ENCODE measurements at regions not wholly inside any gene's neighbourhood (a gene's known extent, or its start where the extent isn't known, plus 50 kb on each side); places are given as distances from the start of the nearest gene placed in this dataset.

- no peaks in the 10 kb centered on the region for H3K27me3 Mint-ChIP-seq (ENCODE audit: low read depth)
- no peaks in the 10 kb centered on the region for H3K36me3 Mint-ChIP-seq (ENCODE audit: low read depth)
- peaks cover 24% of the 10 kb centered on the region for H3K4me1 Mint-ChIP-seq
- no peak for TF ChIP-seq CTCF (IDR thresholded peaks at IDR 0.05; ENCODE audit: unreplicated experiment in 3 of 3)
- peak overlapping the region; percentile 84 to 92 (median 89) for H3K4me3 Mint-ChIP-seq
- H3K27ac Mint-ChIP-seq: peak overlapping the region; percentile 94 to 97 (median 94)
- H3K9me3 Mint-ChIP-seq: no peaks in the 10 kb centered on the region
These were observed 89.2 kb upstream of the ARID1B start for GRCh38 chr6:156687789-156688619.

- peaks cover 24% of the 10 kb centered on the region for H3K4me1 Mint-ChIP-seq
- no peaks in the 10 kb centered on the region for H3K27me3 Mint-ChIP-seq (ENCODE audit: low read depth)
- H3K27ac Mint-ChIP-seq: peak overlapping the region; percentile 97 to 99 (median 99)
- no peaks in the 10 kb centered on the region for H3K36me3 Mint-ChIP-seq (ENCODE audit: low read depth)
- TF ChIP-seq CTCF (IDR thresholded peaks at IDR 0.05; ENCODE audit: unreplicated experiment in 3 of 3): no peak
- H3K4me3 Mint-ChIP-seq: peak overlapping the region; percentile 88 to 92 (median 90)
- H3K9me3 Mint-ChIP-seq: no peaks in the 10 kb centered on the region
These were observed 90.0 kb upstream of the ARID1B start for GRCh38 chr6:156686995-156687788.

- no peaks in the 10 kb centered on the region for H3K9me3 Mint-ChIP-seq
- peaks cover 24% of the 10 kb centered on the region for H3K4me1 Mint-ChIP-seq
- H3K27me3 Mint-ChIP-seq (ENCODE audit: low read depth): no peaks in the 10 kb centered on the region
- no peaks in the 10 kb centered on the region for H3K36me3 Mint-ChIP-seq (ENCODE audit: low read depth)
- TF ChIP-seq CTCF (IDR thresholded peaks at IDR 0.05; ENCODE audit: unreplicated experiment in 3 of 3): peak; percentile 45 to 51 (median 47)
- H3K27ac Mint-ChIP-seq: peak overlapping the region; percentile 97 to 99 (median 99)
- H3K4me3 Mint-ChIP-seq: peak overlapping the region; percentile 88 to 90 (median 89)
These were observed 90.7 kb upstream of the ARID1B start for GRCh38 chr6:156686301-156686994.

DNA sequence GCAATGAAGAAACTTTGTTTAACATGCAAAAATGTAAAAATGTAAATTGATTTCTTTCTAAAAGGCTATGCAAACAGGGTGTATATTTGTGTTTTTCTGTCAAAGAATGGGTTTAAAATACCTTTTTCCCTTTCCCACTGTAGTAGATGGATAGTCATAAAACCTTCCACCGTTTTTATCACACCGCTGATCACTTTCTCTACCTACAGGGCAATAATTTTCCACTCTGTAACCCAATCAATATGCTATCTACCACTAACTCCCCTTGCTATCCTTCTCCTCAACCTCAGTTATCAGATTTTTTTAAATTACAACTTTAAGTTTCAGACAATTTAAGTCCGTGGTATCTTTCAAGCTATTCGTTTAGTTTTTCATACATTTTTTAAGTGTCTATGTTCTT is 91.4 kb upstream of the ARID1B start:
- Mint-ChIP-seq H3K4me3 (peak overlapping the region; percentile 88 to 90 (median 89)), H3K9me3 (no peaks in the 10 kb centered on the region), H3K27ac (peak overlapping the region; percentile 97 to 99 (median 99)), H3K36me3 (ENCODE audit: low read depth) (no peaks in the 10 kb centered on the region), H3K27me3 (ENCODE audit: low read depth) (no peaks in the 10 kb centered on the region), H3K4me1 (peaks cover 24% of the 10 kb centered on the region)
- TF ChIP-seq CTCF (IDR thresholded peaks at IDR 0.05; ENCODE audit: unreplicated experiment in 3 of 3): no peak

- Mint-ChIP-seq H3K4me1 (peaks cover 24% of the 10 kb centered on the region), H3K36me3 (ENCODE audit: low read depth) (no peaks in the 10 kb centered on the region), H3K4me3 (no peak overlapping the region), H3K9me3 (peaks cover 8% of the 10 kb centered on the region), H3K27me3 (ENCODE audit: low read depth) (no peaks in the 10 kb centered on the region), H3K27ac (no peak overlapping the region)
- no peak for TF ChIP-seq CTCF (IDR thresholded peaks at IDR 0.05; ENCODE audit: unreplicated experiment in 3 of 3)
These were observed 93.4 kb upstream of the ARID1B start for GRCh38 chr6:156683821-156684220.
